SK-N-SH (cell line): ENCODE measurements at regions not wholly inside any gene's neighbourhood (a gene's known extent, or its start where the extent isn't known, plus 50 kb on each side); places are given as distances from the start of the nearest gene placed in this dataset.
A peak's percentile ranks its signal among the peaks of the same experiment; 100 is the strongest.

Source experiments
- CTCF ChIA-PET: fragments of 300-600, 350-600 bp; formaldehyde crosslinking; extraction: SDS; loops from one replicate; lab custom pipeline; 2021; lab: Yijun Ruan, JAX
- POLR2A ChIA-PET: fragments of 350-600 bp; sonication (Branson Sonifier 250); formaldehyde crosslinking; extraction: SDS; loops from one replicate; lab custom pipeline; 2020; ENCODE audit warnings: antibody characterized with exemption, inconsistent platforms; lab: Yijun Ruan, JAX
- DNase-seq: peaks from one replicate; pipeline ENCODE4 v3.0.0; 2012
- H2AFZ ChIP-seq: fragments of 200-600 bp; sonication (generic); 2 replicates; pipeline ENCODE4 v1.8.1; 2016; ENCODE audit warnings: antibody characterized with exemption, mild to moderate bottlenecking, low read depth
- H3F3A ChIP-seq: fragments of 200-600 bp; sonication (generic); replicated peaks from 2 replicates; pipeline ENCODE3; 2016; ENCODE audit warnings: antibody characterized with exemption, mild to moderate bottlenecking; ENCODE audit not compliant: insufficient read depth
- H3K27ac ChIP-seq, 2 experiments: fragments of 200-500 bp in 1 of 2; fragments of 200-600 bp in 1 of 2; sonication (Bioruptor generic) in 1 of 2; sonication (generic), shearing (Covaris generic) in 1 of 2; 2 replicates each; pipeline versions ENCODE4 v1.5.1 to v1.6.1; 2014 to 2016; ENCODE audit warnings: low read depth in 2 of 2, inconsistent platforms in 1 of 2, low read length in 1 of 2, mild to moderate bottlenecking in 1 of 2, mixed read lengths in 1 of 2
- H3K27me3 ChIP-seq: fragments of 200-600 bp; sonication (generic), shearing (Covaris generic); 2 replicates; pipeline ENCODE4 v1.6.1; 2016; ENCODE audit warnings: mixed run types; ENCODE audit not compliant: insufficient read depth
- H3K36me3 ChIP-seq, 2 experiments: fragments of 200-500 bp in 1 of 2; fragments of 200-600 bp in 1 of 2; sonication (Bioruptor generic) in 1 of 2; sonication (generic) in 1 of 2; replicated peaks in 1 of 2; 2 replicates each; pipeline versions ENCODE3 to v1.5.1; 2014 to 2016; ENCODE audit warnings: low read length in 1 of 2, mild to moderate bottlenecking in 1 of 2; ENCODE audit not compliant: insufficient read depth in 2 of 2, control insufficient read depth in 1 of 2
- H3K4me1 ChIP-seq, 2 experiments: fragments of 200-500 bp in 1 of 2; fragments of 200-600 bp in 1 of 2; sonication (Bioruptor generic) in 1 of 2; sonication (generic), shearing (Covaris generic) in 1 of 2; 2 replicates each; pipeline versions ENCODE4 v1.5.1 to v1.6.1; 2014 to 2016; ENCODE audit warnings: low read depth in 1 of 2, low read length in 1 of 2, mixed run types in 1 of 2; ENCODE audit not compliant: insufficient read depth in 2 of 2, control insufficient read depth in 1 of 2
- H3K4me2 ChIP-seq: fragments of 200-600 bp; sonication (generic), shearing (Covaris generic); 2 replicates; pipeline ENCODE4 v1.6.1; 2017; ENCODE audit warnings: mixed run types
- H3K4me3 ChIP-seq, 2 experiments: fragments of 200-500 bp in 1 of 2; fragments of 200-600 bp in 1 of 2; sonication (Bioruptor generic) in 1 of 2; sonication (generic), shearing (Covaris generic) in 1 of 2; 2 replicates each; pipeline versions ENCODE4 v1.5.1 to v1.8.1; 2014 to 2016; ENCODE audit warnings: low read depth in 2 of 2, inconsistent platforms in 1 of 2, low read length in 1 of 2, mild to moderate bottlenecking in 1 of 2, mixed read lengths in 1 of 2, moderate library complexity in 1 of 2
- H3K79me2 ChIP-seq: fragments of 200-600 bp; sonication (generic); 2 replicates; pipeline ENCODE4 v1.8.1; 2017; ENCODE audit warnings: mild to moderate bottlenecking; ENCODE audit not compliant: insufficient read depth
- H3K9ac ChIP-seq: fragments of 200-600 bp; sonication (generic); 2 replicates; pipeline ENCODE4 v1.6.1; 2017; ENCODE audit warnings: mixed run types
- H3K9me2 ChIP-seq: fragments of 200-600 bp; sonication (generic); 2 replicates; pipeline ENCODE4 v1.6.1; 2017; ENCODE audit warnings: mixed run types
- H3K9me3 ChIP-seq: fragments of 200-600 bp; sonication (generic); 2 replicates; pipeline ENCODE4 v1.6.1; 2017; ENCODE audit warnings: mixed run types, mild to moderate bottlenecking, moderate library complexity
- H4K20me1 ChIP-seq: fragments of 200-600 bp; sonication (generic); 2 replicates; pipeline ENCODE4 v1.6.1; 2017; ENCODE audit warnings: mild to moderate bottlenecking, mixed run types; ENCODE audit not compliant: insufficient read depth
- CHD2 ChIP-seq: fragments of 150-350 bp; IDR thresholded peaks from 2 replicates; pipeline ENCODE4 v1.6.1; 2018; ENCODE audit warnings: low read length; ENCODE audit not compliant: partially characterized antibody
- ELF1 ChIP-seq: IDR thresholded peaks from 2 replicates; pipeline ENCODE4 v1.4.0; 2012
- FOSL2 ChIP-seq: IDR thresholded peaks from 2 replicates; pipeline ENCODE4 v1.4.0; 2012; ENCODE audit warnings: low read depth, mild to moderate bottlenecking, moderate library complexity, borderline replicate concordance
- FOXM1 ChIP-seq: IDR thresholded peaks from 2 replicates; pipeline ENCODE4 v1.4.0; 2012; ENCODE audit warnings: low read depth, mild to moderate bottlenecking
- JUND ChIP-seq: IDR thresholded peaks from 2 replicates; pipeline ENCODE4 v1.4.0; 2012
- MAX ChIP-seq: IDR thresholded peaks from 2 replicates; pipeline ENCODE4 v1.4.0; 2012; ENCODE audit warnings: low read depth
- MEF2A ChIP-seq: IDR thresholded peaks from 2 replicates; pipeline ENCODE4 v1.4.0; 2012; ENCODE audit warnings: low read depth, borderline replicate concordance
- MXI1 ChIP-seq: IDR thresholded peaks from 2 replicates; pipeline ENCODE4 v1.6.1; 2012; ENCODE audit warnings: mild to moderate bottlenecking, low read depth, low read length, improper control_type of control experiment
- POLR2AphosphoS5 ChIP-seq: IDR thresholded peaks from 2 replicates; pipeline ENCODE4 v1.6.1; 2012; ENCODE audit warnings: low read depth, low read length
- RCOR1 ChIP-seq: fragments of 150-350 bp; IDR thresholded peaks from 2 replicates; pipeline ENCODE4 v1.6.1; 2017; ENCODE audit warnings: antibody characterized with exemption, low read length
- SMC3 ChIP-seq: IDR thresholded peaks from 2 replicates; pipeline ENCODE4 v1.6.1; 2012; ENCODE audit warnings: low read depth, low read length, improper control_type of control experiment
- TCF12 ChIP-seq: IDR thresholded peaks from 2 replicates; pipeline ENCODE4 v1.4.0; 2012
- USF2 ChIP-seq: fragments of 150-350 bp; IDR thresholded peaks from 2 replicates; pipeline ENCODE4 v1.6.1; 2017; ENCODE audit warnings: antibody characterized with exemption, low read length, low read depth, borderline replicate concordance
- YY1 ChIP-seq: IDR thresholded peaks from 2 replicates; pipeline ENCODE4 v1.4.0; 2012; ENCODE audit warnings: low read depth, mild to moderate bottlenecking
- ZBTB33 ChIP-seq: IDR thresholded peaks from 2 replicates; pipeline ENCODE4 v1.4.0; 2012; ENCODE audit warnings: low read depth, borderline replicate concordance
- WGBS: methylation state at CpG from one replicate; pipeline ENCODE4 v1.1.6; 2017; ENCODE audit warnings: low lambda C conversion rate; 5-methylcytosine and 5-hydroxymethylcytosine counted together
- TF ChIP-seq, protein P1 (sequence below): IDR thresholded peaks from 2 replicates; pipeline ENCODE4; 2012
- TF ChIP-seq, protein P2 (sequence below): fragments of 200-600 bp; sonication (generic); IDR thresholded peaks from 2 replicates; pipeline ENCODE4 v1.6.1; 2017; ENCODE audit warnings: antibody characterized with exemption, mild to moderate bottlenecking, moderate library complexity
- TF ChIP-seq, protein P3 (sequence below): IDR thresholded peaks from 2 replicates; pipeline ENCODE4 v1.4.0; 2012; ENCODE audit warnings: low read depth, borderline replicate concordance

DNA sequence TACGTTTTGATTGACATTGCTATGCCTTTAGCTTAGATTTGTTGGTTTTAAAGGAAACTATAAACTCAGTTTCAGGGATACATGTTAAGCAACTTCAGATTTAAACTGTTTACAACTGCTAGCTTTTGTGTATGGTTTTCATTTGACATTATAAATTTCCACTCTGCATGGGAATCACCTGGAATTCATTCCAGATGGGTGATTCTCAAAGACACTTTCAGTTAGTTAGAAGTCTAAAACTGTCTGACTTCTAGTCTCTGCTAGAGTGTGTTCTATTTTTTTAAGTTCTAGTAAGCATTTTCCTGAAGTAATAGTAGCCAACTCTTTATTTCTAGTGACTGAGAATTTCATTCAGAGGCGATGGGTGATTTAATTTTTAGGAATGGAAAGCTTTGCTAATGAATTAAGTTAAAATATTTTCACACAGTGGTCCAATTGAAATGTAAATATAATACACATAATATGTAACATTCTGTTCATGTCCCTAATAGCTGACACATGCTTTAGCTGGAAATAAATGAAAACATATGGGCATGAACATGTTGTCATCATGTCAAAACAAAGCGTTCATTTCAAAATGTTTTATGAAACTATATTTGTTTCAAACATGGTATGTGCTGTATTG is 58.3 kb upstream of the CSNK1A1L start:
- CTCF ChIA-PET, result interaction anchor here (0.5 kb wide), 1 partner anchor 266 kb away, joined by 4 read pairs; no protein-coding TSS in a partner anchor
- Histone ChIP-seq H3K27me3 (no peaks in the 10 kb centered on the region), H3F3A (no peaks in the 10 kb centered on the region), H3K79me2 (no peaks in the 10 kb centered on the region), H4K20me1 (no peaks in the 10 kb centered on the region), H3K4me1 (no peaks in the 10 kb centered on the region; a peak in 1 of 4 replicates), H3K4me2 (no peak overlapping the region), H3K9ac (no peak overlapping the region), H3K9me2 (no peaks in the 10 kb centered on the region), H3K9me3 (0 out of 2 replicates have a peak, but pooled peaks cover 17% of the 10 kb centered on the region), H3K27ac (peak overlapping the region in 1 of 2 experiments; percentile 8; a peak in 1 of 4 replicates), H3K36me3 (no peaks in the 10 kb centered on the region), H3K4me3 (no peak overlapping the region), H2AFZ (no peak overlapping the region)
- POLR2A ChIA-PET, result no interaction called here
- WGBS, result 5% methylated on average over 3 of the region's 3 CpGs
- TF ChIP-seq SMC3 (no peak), FOXM1 (no peak)
- DNase-seq, result no peak

GRCh38 chr13:37158481-37158880 is 53.0 kb upstream of the CSNK1A1L start:
- H3K36me3 ChIP-seq, result no peaks in the 10 kb centered on the region
- no peak overlapping the region for H3K27ac ChIP-seq
- 0 out of 2 replicates have a peak, but pooled peaks cover 17% of the 10 kb centered on the region for H3K9me3 ChIP-seq
- H3K79me2 ChIP-seq, result no peaks in the 10 kb centered on the region
- no peaks in the 10 kb centered on the region for H3K27me3 ChIP-seq
- H3K4me1 ChIP-seq, result no peaks in the 10 kb centered on the region
- POLR2A ChIA-PET, result no interaction called here
- no peak for TF ChIP-seq USF2
- no peak for TF ChIP-seq CHD2
- TF ChIP-seq ZBTB33, result no peak
- no peak for TF ChIP-seq YY1
- no peak for TF ChIP-seq MXI1
- TF ChIP-seq ELF1, result no peak
- TF ChIP-seq, protein P1, sequence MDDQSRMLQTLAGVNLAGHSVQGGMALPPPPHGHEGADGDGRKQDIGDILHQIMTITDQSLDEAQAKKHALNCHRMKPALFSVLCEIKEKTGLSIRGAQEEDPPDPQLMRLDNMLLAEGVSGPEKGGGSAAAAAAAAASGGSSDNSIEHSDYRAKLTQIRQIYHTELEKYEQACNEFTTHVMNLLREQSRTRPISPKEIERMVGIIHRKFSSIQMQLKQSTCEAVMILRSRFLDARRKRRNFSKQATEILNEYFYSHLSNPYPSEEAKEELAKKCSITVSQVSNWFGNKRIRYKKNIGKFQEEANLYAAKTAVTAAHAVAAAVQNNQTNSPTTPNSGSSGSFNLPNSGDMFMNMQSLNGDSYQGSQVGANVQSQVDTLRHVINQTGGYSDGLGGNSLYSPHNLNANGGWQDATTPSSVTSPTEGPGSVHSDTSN, result no peak
- no peak for TF ChIP-seq JUND
- no peak for TF ChIP-seq RCOR1
- no peak for TF ChIP-seq TCF12
- TF ChIP-seq POLR2AphosphoS5, result no peak
- TF ChIP-seq, protein P2, sequence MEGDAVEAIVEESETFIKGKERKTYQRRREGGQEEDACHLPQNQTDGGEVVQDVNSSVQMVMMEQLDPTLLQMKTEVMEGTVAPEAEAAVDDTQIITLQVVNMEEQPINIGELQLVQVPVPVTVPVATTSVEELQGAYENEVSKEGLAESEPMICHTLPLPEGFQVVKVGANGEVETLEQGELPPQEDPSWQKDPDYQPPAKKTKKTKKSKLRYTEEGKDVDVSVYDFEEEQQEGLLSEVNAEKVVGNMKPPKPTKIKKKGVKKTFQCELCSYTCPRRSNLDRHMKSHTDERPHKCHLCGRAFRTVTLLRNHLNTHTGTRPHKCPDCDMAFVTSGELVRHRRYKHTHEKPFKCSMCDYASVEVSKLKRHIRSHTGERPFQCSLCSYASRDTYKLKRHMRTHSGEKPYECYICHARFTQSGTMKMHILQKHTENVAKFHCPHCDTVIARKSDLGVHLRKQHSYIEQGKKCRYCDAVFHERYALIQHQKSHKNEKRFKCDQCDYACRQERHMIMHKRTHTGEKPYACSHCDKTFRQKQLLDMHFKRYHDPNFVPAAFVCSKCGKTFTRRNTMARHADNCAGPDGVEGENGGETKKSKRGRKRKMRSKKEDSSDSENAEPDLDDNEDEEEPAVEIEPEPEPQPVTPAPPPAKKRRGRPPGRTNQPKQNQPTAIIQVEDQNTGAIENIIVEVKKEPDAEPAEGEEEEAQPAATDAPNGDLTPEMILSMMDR, result no peak
- TF ChIP-seq FOSL2, result no peak
- no peak for TF ChIP-seq MEF2A
- TF ChIP-seq, protein P3, sequence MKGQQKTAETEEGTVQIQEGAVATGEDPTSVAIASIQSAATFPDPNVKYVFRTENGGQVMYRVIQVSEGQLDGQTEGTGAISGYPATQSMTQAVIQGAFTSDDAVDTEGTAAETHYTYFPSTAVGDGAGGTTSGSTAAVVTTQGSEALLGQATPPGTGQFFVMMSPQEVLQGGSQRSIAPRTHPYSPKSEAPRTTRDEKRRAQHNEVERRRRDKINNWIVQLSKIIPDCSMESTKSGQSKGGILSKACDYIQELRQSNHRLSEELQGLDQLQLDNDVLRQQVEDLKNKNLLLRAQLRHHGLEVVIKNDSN, result no peak
- TF ChIP-seq SMC3, result no peak
- TF ChIP-seq MAX, result no peak
- TF ChIP-seq, all 33 proteins: peak for 0
- Histone ChIP-seq H3K4me2 (no peak overlapping the region), H3K4me3 (no peak overlapping the region), H3K9ac (no peak overlapping the region), H2AFZ (no peak overlapping the region), H3F3A (no peaks in the 10 kb centered on the region), H4K20me1 (no peaks in the 10 kb centered on the region), H3K9me2 (no peaks in the 10 kb centered on the region)
- DNase-seq, result no peak
- CTCF ChIA-PET, result no interaction called here
- WGBS, result 45% methylated on average over 2 of the region's 2 CpGs
